ENCODE measurements at regions not wholly inside any gene's neighbourhood (a gene's known extent, or its start where the extent isn't known, plus 50 kb on each side); places are given as distances from the start of the nearest gene placed in this dataset.
"Not testable (repeated sequence)": the region's sequence is repeated elsewhere in the genome, so short reads cannot be mapped to it uniquely, and the experiment has no call there.

DNA sequence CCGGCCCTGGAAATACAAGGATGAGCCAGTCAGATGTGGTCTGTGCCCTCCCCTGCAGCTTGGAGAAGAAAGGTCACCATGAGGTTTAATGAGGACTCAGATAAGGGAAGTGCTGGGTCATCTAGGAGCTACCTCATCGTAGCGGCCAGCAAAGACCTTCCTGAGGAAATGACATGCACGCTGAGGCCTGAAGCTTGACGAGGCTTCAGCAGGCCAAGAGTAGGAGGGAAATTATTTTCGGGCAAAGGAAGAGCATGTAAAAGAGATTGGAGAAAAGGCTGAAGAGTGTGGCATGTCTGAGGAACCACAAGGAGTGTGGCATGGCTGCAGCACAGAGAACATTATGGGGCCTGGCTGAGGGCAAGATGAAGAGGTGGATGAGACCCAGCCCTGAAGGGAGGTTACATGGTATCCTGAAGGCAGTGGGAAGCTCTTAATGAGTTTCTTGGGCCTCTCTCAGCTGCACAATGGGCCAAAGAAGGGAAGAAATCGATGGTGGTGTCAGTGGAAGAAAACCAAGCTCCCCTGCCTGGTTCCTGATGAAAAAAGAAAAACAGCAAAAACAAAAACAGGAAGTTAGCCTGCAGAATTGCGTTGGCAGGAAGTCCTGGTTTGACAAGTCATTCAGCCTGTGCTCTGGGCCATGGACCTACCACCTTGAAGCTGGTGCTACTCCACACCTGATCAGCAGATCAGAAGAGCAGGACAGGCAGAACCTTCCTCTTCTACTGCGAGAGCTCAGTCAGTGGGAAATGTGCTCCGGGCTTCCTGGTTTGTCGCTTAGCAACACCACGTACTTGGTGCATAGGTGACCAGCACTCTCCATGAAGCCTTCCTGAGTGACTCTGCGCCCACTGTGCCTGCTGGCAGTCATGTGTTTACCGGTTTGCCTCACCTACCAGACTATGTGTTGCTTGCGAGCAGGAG is 134.5 kb upstream of the KLF3 start:
- no peak for FAIRE-seq

DNA sequence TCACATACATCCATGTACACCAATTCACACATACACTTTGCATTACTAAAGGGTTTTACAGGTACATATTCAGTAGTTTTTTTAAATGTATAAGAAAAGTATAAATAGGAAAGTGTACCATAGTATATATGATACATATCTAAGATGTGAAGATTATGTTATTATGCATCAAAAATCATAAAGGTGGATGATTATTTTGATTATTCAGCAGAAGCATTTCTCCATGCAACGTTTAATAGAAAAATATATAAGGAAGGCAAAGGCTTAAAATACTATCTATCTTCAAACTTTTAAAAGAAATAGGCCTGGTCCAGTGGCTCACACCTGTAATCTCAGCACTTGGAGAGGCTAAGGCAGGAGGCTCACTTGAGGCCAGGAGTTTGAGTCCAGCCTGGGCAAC is 133.5 kb upstream of the KLF3 start:
- FAIRE-seq, result no peak

GRCh38 chr4:38531141-38531727 is 132.8 kb upstream of the KLF3 start:
- no peak for FAIRE-seq

DNA sequence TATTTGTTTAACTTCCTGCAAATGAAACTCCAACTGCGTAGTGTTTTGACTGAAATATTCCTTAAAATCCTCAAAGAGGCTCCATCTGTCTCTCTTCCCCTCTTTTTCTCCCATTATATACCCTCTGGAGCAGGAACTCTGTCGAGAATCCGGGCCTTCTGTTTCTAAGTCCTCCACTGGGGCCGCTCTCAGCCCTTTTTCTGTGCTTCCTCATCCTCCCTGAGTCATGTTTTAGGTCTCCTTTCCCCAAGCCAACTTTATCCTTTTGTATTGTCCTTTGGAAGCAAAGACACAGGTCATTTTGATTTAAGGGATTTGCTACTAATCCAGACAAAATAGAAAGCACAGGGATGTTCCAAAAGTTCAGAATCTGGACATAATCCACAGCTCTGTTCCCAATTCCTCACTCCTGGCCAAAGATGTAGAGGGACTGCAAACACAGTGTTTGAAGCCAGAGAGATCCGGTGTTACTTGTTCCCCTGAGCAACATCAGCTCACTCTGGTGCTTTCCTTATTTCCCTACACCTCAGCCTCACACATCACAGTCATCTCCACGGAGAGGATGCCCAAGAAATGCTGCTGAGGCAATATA is 131.0 kb upstream of the KLF3 start:
- FAIRE-seq, result no peak

GRCh38 chr4:38534344-38535045 is 129.5 kb upstream of the KLF3 start:
- FAIRE-seq, result no peak

GRCh38 chr4:38535071-38535470 is 128.9 kb upstream of the KLF3 start:
- FAIRE-seq, result not testable (repeated sequence)

DNA sequence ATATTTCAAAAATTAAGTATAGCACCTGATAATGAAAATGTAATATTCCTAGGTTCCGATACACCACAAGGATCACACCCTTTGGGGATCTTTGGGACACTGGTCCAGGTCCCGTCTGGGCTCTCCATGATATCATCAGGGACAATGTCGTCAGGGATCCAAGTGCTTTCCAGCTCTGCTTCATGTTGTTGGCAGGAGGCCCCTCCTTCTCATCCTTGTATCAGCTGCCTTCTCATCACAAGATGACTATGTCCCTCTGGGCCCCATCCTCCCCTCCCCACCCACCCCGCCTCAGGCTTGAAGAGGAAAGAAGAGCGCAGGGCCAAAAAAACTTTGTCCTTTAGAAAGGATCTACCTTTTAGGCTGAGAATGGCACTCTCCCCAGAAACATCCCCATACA is 128.3 kb upstream of the KLF3 start:
- no peak for FAIRE-seq

- FAIRE-seq, result no peak
Measured at GRCh38 chr4:38536716-38537115, 127.3 kb upstream of the KLF3 start.

GRCh38 chr4:38537666-38538065 is 126.3 kb upstream of the KLF3 start:
- no peak for FAIRE-seq

DNA sequence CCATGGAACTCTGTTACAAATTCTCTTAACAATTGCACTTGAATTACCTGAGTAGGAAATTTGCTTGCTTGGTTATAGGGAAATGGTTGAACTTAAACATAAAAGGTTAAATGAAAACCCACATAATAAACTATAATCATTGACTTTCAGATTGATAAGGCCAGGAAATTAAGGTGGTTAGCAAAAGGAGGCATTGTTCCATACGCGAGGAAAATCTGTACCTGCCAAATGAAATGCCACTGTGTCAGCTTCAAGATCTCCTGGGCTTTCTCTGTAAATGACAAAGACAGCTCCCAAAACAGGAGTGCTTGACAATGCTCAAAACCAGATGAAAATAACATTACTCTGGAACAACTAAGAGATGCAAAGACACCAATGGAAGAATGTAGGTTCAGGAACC is 125.5 kb upstream of the KLF3 start:
- FAIRE-seq, result no peak

DNA sequence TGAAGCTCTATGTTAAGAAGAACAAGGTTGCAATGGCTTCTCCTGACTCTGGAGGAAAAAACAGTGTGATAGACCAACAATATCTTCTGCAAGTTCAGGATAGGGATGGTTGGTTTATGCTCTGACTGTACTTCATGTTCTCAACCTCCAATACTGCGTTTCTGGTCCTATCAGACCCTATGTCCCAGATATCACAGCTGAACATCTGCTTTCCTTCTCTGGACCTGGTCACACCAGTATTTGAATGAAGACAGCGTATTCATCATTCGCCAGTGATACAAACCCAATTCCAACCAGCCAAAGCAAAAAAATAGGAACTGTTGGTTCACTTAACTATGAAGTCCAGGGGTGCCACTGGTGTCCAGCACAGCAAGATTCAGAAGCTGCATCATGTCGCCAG is 124.5 kb upstream of the KLF3 start:
- FAIRE-seq, result no peak

- FAIRE-seq, result no peak
Measured at GRCh38 chr4:38547052-38547451, 116.9 kb upstream of the KLF3 start.

DNA sequence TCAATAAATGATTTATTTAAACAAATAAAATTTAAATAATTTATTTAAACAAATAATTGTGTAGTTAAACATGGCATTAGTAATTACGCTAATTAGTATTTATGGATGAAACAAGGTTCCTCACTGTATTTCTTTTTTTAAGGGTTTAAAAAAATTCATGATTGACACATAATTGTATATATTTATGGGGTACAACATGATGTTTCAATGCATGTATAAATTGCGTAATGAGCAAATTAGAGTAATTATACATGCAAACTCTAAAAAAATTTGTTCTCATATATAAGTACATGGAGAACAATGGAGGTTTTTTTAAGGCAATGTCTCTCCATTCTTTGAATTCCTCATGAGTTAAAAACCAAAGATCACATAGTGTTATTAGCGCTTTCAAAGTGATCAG is 115.7 kb upstream of the KLF3 start:
- peak; percentile 82 for FAIRE-seq

DNA sequence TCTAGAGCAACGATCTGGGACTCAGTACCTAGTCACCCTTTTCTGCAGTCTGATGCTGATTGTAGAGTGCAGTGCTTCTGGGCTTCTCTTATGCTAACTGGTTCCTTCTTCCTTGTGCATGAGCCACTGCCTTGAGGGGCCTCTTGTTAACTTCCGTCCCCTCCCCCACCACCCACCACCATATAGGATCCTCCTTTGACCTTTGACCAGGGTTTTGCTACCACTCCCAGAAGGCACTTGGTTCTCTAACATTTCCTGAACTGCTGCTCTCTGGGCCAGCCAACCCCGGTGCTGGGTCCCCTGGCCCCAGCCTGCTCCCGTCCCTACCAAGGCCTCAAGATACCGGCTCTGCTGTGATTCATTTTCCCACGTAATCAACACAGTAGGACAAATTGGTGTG is 104.6 kb upstream of the KLF3 start:
- FAIRE-seq, result no peak

DNA sequence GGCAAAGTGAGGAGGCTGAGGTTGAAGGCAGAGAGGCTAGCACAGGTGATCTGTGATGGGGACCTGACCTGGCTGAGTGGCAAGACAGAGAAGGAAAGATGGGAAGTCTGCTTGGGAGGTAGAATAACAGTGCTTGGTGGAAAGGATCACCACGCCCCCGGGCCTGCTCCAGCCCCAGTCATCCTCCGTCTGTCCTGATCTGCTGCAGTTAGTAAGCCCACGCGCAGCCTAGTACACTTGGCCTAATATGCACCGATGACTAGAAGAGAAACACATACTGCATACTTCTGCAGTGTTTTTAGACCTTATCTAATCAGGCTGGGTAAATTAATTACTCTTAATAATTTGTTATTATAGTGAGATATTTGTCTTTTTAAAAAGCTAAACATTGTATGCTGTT is 103.7 kb upstream of the KLF3 start:
- FAIRE-seq, result no peak

DNA sequence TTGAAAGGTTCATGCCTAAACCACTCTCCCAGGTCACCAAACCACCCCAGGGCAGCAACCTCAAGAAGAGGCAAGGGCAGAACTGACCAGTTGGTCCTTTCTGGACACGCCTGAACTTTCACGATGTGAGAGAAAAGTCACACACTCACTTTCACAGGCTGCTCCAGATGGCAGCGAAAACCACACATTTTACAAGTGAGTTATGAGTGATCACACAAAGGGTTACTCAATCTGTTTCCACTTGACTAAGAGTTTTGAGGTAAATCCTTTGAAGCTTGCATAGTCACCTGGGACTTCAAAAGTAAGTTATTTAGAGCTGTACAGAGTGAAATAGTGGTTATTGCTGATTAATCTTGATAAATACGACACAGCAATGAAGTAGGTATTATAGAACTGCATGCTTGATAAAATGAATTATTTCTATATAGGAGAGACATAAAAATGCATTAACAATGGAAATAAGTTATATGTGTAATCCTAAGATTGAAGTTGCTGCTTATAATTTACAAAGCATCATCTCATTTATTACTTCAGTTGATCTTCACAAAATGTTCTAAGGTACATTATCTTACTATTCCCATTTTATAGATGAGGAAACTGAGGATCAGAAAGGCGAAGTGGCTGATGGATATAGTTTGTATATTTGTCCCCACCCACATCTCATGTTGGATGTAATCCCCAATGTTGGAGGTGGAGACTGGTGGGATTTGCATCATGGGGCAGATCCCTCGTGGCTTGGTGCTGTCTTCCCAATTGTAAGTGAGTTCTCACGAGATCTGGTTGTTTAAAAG is 103.0 kb upstream of the KLF3 start:
- no peak for FAIRE-seq

- no peak for FAIRE-seq
Measured at GRCh38 chr4:38562751-38563198, 101.2 kb upstream of the KLF3 start.

DNA sequence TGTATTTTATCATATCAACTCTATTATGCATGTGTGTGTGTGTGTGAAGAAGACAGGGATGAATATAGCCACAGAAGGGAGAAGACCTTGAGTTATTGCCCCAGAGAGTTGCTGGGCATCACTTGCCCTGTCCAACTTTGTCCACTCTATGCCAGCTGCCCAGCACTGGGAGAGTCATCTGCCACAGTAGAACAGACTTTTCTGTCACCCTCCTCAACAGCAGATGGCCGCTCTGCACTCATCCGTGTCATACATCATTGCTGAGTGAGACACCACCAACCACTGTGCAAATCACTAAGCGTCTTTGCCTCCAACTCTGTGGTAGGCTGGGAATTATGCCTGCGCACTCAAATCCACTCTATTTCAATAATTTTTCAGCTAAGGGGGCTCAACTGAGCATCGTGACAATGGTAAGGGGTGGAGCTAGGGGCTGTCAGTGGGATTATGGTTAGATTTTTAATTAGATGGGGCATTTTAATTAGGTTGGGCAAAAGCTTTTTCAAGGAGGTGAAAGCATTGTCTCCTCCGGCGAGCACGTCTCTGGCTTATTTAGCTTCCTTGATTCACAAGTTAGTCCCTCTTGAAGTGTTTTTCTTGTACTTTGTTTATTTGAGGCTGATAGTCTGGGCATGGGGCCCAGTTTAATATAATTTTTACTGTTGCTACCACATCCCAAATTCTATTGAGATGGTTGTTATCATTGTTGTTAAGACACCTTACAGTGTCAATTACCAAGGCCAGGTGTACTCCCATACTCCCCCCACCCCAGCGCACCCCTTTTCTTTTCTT is 100.1 kb upstream of the KLF3 start:
- FAIRE-seq, result peak; percentile 21

GRCh38 chr4:38565271-38566199 is 98.5 kb upstream of the KLF3 start:
- no peak for FAIRE-seq

DNA sequence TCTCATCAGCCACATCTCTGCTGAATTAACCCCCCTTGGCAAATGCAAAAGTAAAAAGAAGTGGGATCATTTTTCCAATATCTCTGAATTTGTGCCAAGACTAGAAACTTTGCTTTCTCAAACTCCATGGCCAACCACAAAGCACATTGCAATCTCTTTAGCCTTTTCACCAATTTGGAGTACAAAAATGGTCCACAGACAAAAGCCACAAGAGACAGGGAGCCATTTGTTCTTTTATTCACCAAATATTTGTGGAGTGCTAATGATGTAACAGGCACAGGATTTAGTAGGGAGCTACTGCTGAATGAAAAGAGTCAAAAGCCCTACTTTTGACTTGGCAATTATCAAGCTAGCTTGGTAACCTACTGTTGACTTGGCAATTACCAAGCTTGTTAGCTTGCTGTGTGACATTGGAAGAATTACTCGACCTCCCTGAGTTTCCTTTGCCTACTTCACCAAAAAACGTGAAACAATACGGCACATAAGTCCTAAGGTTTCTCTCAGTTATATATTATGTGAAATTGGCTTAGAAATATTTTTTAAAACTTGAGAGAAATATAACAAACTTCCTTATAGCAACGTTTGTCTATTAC is 97.1 kb upstream of the KLF3 start:
- no peak for FAIRE-seq

All from endometrium (tissue), 2 donors.